ENCODE measurements at regions not wholly inside any gene's neighbourhood (a gene's known extent, or its start where the extent isn't known, plus 50 kb on each side); places are given as distances from the start of the nearest gene placed in this dataset.

DNA sequence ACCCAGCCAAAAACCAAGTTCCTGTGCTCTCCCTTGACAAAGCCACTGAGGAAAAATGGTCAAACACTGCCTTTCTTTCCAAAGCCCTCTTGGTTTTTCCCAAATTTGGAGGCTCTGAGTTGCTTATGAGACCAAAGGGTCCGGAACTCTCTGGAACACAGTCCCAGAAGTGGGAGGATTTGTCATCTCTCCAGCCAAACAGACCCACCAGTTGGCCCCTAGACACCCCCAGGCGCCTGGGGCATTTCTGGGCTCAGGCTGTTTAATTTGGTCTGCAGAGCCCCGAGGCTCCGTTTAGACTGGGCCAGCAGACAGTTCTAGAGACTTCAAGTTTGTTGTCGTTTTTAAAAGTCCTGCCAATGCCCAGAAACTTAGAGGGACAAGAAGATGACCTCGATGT, 239.1 kb downstream of the SEC14L1 start:
- no peak for FAIRE-seq
- Histone ChIP-seq H3K4ac (replicated peaks; ENCODE audit: insufficient read length, low read depth, low read length) (no peak overlapping the region), H4K20me1 (replicated peaks in 1 of 2; ENCODE audit: control insufficient read depth in 1 of 2, insufficient read depth in 2 of 2, low read length in 2 of 2) (peaks cover 28 to 39% of the 10 kb centered on the region in 2 experiments), H2BK120ac (replicated peaks; ENCODE audit: low read depth, low read length) (no peak overlapping the region), H2BK15ac (ENCODE audit: low read length) (no peak overlapping the region), H4K91ac (replicated peaks; ENCODE audit: insufficient read length, low read length) (no peak overlapping the region), H3K23me2 (ENCODE audit: low read depth, low read length) (peaks cover 2% of the 10 kb centered on the region; the same call in 1 of the 2 replicates), H3K9me3 (ENCODE audit: insufficient read depth in 2 of 2, low read depth in 1 of 2, low read length in 1 of 2) (no peaks in the 10 kb centered on the region), H3K18ac (ENCODE audit: extremely low read depth, low read length) (no peak overlapping the region), H3K23ac (ENCODE audit: insufficient read length) (no peak overlapping the region), H2BK12ac (ENCODE audit: low read depth, low read length) (no peak overlapping the region), H3K4me2 (ENCODE audit: insufficient read depth in 1 of 2, low read depth in 2 of 2, low read length in 2 of 2) (no peak overlapping the region), H3K27ac (ENCODE audit: low read depth, low read length) (no peak overlapping the region), H3K9ac (replicated peaks in 1 of 4; ENCODE audit: extremely low read depth in 1 of 4, low read depth in 3 of 4, low read length in 3 of 4) (no peak overlapping the region), H2AK5ac (ENCODE audit: low read depth, low read length) (no peak overlapping the region), H3K79me1 (ENCODE audit: low read depth, low read length) (peaks cover 44% of the 10 kb centered on the region), H3K4me3 (ENCODE audit: extremely low read depth in 1 of 4, insufficient read depth in 2 of 4, low read depth in 3 of 4, low read length in 4 of 4) (no peak overlapping the region), H2BK5ac (ENCODE audit: low read depth, low read length) (no peak overlapping the region), H4K8ac (ENCODE audit: extremely low read depth, insufficient read depth, low read length) (no peak overlapping the region), H2BK20ac (ENCODE audit: low read length) (no peak overlapping the region), H3K79me2 (ENCODE audit: control insufficient read depth in 1 of 2, insufficient read depth in 2 of 2, low read length in 2 of 2) (peaks cover 18 to 94% of the 10 kb centered on the region in 2 experiments), H4K5ac (ENCODE audit: insufficient read length, low read depth, low read length) (no peak overlapping the region), H3K36me3 (ENCODE audit: control insufficient read depth in 2 of 4, insufficient read depth in 4 of 4, low read length in 3 of 4) (no peaks in the 10 kb centered on the region), H2AFZ (ENCODE audit: low read length) (no peak overlapping the region), H3K14ac (ENCODE audit: insufficient read length) (no peak overlapping the region), H3K4me1 (replicated peaks in 1 of 4; ENCODE audit: control insufficient read depth in 3 of 4, insufficient read depth in 4 of 4, low read length in 3 of 4) (peaks cover 5 to 72% (median 53%) of the 10 kb centered on the region in 4 experiments), H3K56ac (replicated peaks; ENCODE audit: insufficient read length, low read depth, low read length) (no peak overlapping the region), H3K27me3 (replicated peaks in 1 of 4; ENCODE audit: control insufficient read depth in 3 of 4, extremely low read depth in 1 of 4, insufficient read depth in 3 of 4, low read length in 3 of 4) (no peaks in the 10 kb centered on the region)
- ChIA-PET POLR2A (ENCODE audit: partially characterized antibody) (no interaction called here), CTCF (ENCODE audit: partially characterized antibody) (interaction anchor here (1.3 kb wide), 1 partner anchor 109 kb away, joined by 3 read pairs; no protein-coding TSS in a partner anchor)
- DNase-seq (ENCODE audit: low read depth in 1 of 2, low spot score in 2 of 2): no peak
- TF ChIP-seq CREB1 (IDR thresholded peaks at IDR 0.05): no peak
- TF ChIP-seq USF2 (IDR thresholded peaks at IDR 0.05; ENCODE audit: low read length): no peak
- TF ChIP-seq TEAD4 (IDR thresholded peaks at IDR 0.05; ENCODE audit: low read depth, low read length): no peak
- no peak for TF ChIP-seq KDM4A (IDR thresholded peaks at IDR 0.05; ENCODE audit: low read depth, low read length, severe bottlenecking)
- TF ChIP-seq CHD2 (IDR thresholded peaks at IDR 0.05; ENCODE audit: low read length): no peak
- no peak for TF ChIP-seq ASH2L (IDR thresholded peaks at IDR 0.05; ENCODE audit: low read length)
- TF ChIP-seq BACH1 (IDR thresholded peaks at IDR 0.05; ENCODE audit: low read length): no peak
- no peak for TF ChIP-seq SIX5 (IDR thresholded peaks at IDR 0.05; ENCODE audit: low read depth, low read length)
- no peak for TF ChIP-seq RXRA (IDR thresholded peaks at IDR 0.05; ENCODE audit: insufficient read depth, low read depth, low read length)
- TF ChIP-seq MAFK (IDR thresholded peaks at IDR 0.05; ENCODE audit: low read depth, low read length): no peak
- no peak for TF ChIP-seq CHD1 (IDR thresholded peaks at IDR 0.05; ENCODE audit: low read depth, low read length)
- no peak for TF ChIP-seq RAD21 (IDR thresholded peaks at IDR 0.05 in 1 of 2, conservative IDR thresholded peaks at IDR 0.05 in 1 of 2; ENCODE audit: low read depth in 2 of 2, low read length in 2 of 2)
- WGBS, 2 experiments (ENCODE audit: extremely low coverage in 1 of 2, insufficient coverage in 1 of 2, insufficient read length in 1 of 2, insufficient replicate concordance in 2 of 2, low coverage in 1 of 2, low lambda C conversion rate in 2 of 2, missing lambda C conversion rate in 1 of 2): 87% methylated on average over 5 of the region's 6 CpGs; no CpG with 5 or more reads in 1 of the 2 experiments
